Astrocyte (in vitro differentiated cells and primary cell): ENCODE measurements at regions not wholly inside any gene's neighbourhood (a gene's known extent, or its start where the extent isn't known, plus 50 kb on each side); places are given as distances from the start of the nearest gene placed in this dataset.

Experiments used
- EZH2 ChIP-seq: IDR thresholded peaks from 2 replicates; pipeline ENCODE4 v1.6.1; 2012; ENCODE audit warnings: mild to moderate bottlenecking, low read length, inconsistent platforms; ENCODE audit not compliant: insufficient read depth
- TF ChIP-seq, protein P1 (sequence below): IDR thresholded peaks from 2 replicates; pipeline ENCODE4 v1.5.1; 2011; ENCODE audit warnings: low read depth, mild to moderate bottlenecking, inconsistent platforms, low read length, moderate library complexity; ENCODE audit not compliant: insufficient read depth

- TF ChIP-seq, protein P1, sequence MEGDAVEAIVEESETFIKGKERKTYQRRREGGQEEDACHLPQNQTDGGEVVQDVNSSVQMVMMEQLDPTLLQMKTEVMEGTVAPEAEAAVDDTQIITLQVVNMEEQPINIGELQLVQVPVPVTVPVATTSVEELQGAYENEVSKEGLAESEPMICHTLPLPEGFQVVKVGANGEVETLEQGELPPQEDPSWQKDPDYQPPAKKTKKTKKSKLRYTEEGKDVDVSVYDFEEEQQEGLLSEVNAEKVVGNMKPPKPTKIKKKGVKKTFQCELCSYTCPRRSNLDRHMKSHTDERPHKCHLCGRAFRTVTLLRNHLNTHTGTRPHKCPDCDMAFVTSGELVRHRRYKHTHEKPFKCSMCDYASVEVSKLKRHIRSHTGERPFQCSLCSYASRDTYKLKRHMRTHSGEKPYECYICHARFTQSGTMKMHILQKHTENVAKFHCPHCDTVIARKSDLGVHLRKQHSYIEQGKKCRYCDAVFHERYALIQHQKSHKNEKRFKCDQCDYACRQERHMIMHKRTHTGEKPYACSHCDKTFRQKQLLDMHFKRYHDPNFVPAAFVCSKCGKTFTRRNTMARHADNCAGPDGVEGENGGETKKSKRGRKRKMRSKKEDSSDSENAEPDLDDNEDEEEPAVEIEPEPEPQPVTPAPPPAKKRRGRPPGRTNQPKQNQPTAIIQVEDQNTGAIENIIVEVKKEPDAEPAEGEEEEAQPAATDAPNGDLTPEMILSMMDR: no peak
- no peak for TF ChIP-seq EZH2
Measured at GRCh38 chr4:23237771-23238170, 545.0 kb downstream of the GBA3 start.
